Lung (tissue), 11 donors: ENCODE measurements at regions not wholly inside any gene's neighbourhood (a gene's known extent, or its start where the extent isn't known, plus 50 kb on each side); places are given as distances from the start of the nearest gene placed in this dataset.

Source experiments
- ATAC-seq: fragments of 200-7000 bp; cut with Tn5 transposase; one replicate; pipeline ENCODE4 v1.9.1; 2020; ENCODE audit warnings: moderate number of reproducible peaks; ENCODE audit not compliant: insufficient read depth, low FRiP score
- DNase-seq, 3 donors: peaks; one replicate each; pipeline ENCODE4 v3.0.0-alpha.2; 2013 to 2017
- H3K27ac ChIP-seq, 2 donors: one replicate each; pipeline ENCODE4 v1.5.1; 2013; ENCODE audit warnings: mild to moderate bottlenecking in 2 of 2, moderate library complexity in 2 of 2, control low read depth in 1 of 2, inconsistent platforms in 1 of 2, low read depth in 1 of 2, low read length in 1 of 2
- H3K27me3 ChIP-seq, 3 donors: one replicate each; pipeline ENCODE4 v1.5.1; 2013; ENCODE audit warnings: low read length in 2 of 3; ENCODE audit not compliant: control insufficient read depth in 3 of 3, insufficient read depth in 3 of 3
- H3K36me3 ChIP-seq, 4 donors: one replicate each; pipeline ENCODE4 v1.5.1; 2013; ENCODE audit warnings: low read length in 4 of 4, mild to moderate bottlenecking in 1 of 4, moderate library complexity in 1 of 4; ENCODE audit not compliant: control insufficient read depth in 4 of 4, insufficient read depth in 4 of 4
- H3K4me1 ChIP-seq, 5 donors: one replicate each; pipeline ENCODE4 v1.5.1; 2013; ENCODE audit warnings: low read length in 5 of 5, mild to moderate bottlenecking in 2 of 5, moderate library complexity in 1 of 5; ENCODE audit not compliant: control insufficient read depth in 5 of 5, insufficient read depth in 5 of 5
- H3K4me3 ChIP-seq: one replicate; pipeline ENCODE4 v1.5.1; 2013; ENCODE audit warnings: mild to moderate bottlenecking, control low read depth, moderate library complexity
- H3K9ac ChIP-seq, 2 donors: one replicate each; pipeline ENCODE4 v1.5.1; 2013; ENCODE audit warnings: low read length in 2 of 2, control low read depth in 1 of 2; ENCODE audit not compliant: insufficient read depth in 1 of 2
- H3K9me3 ChIP-seq, 4 donors: one replicate each; pipeline ENCODE4 v1.5.1; 2013; ENCODE audit warnings: low read length in 3 of 4, mild to moderate bottlenecking in 1 of 4, moderate library complexity in 1 of 4; ENCODE audit not compliant: control insufficient read depth in 4 of 4, insufficient read depth in 3 of 4
- CTCF ChIP-seq: IDR thresholded peaks from 2 replicates; pipeline ENCODE4 v1.5.1; 2012; ENCODE audit warnings: mild to moderate bottlenecking; ENCODE audit errors: control extremely low read depth, extremely low read depth
- WGBS, 2 donors: extraction: QIAGEN DNeasy Blood & Tissue Kit; methylation state at CpG; one replicate each; pipeline ENCODE4 v1.1.7; 2013; 5-methylcytosine and 5-hydroxymethylcytosine counted together
- donor health status: control.
- donor health status: control.
- donor health status: Bipolar disorder and iron deficiency.
- donor health status: healthy.
- donor health status: DM: yes; HTN: yes; CAD: no.

GRCh38 chr1:36734356-36734755 lies 251.6 kb upstream of the CSF3R start:
- H3K4me3 ChIP-seq = no peak overlapping the region
- no peak for DNase-seq
- no peak for ATAC-seq
- no peak overlapping the region for H3K9ac ChIP-seq
- H3K27me3 ChIP-seq = peaks cover 0 to 52% (median 20%) of the 10 kb centered on the region in 3 donors
- WGBS, 2 donors = 42 to 53% methylated on average over 2 of the region's 2 CpGs
- H3K36me3 ChIP-seq = no peaks in the 10 kb centered on the region
- peaks cover 0 to 13% (median 0%) of the 10 kb centered on the region in 5 donors for H3K4me1 ChIP-seq
- no peak for TF ChIP-seq CTCF
- no peak overlapping the region for H3K27ac ChIP-seq
- H3K9me3 ChIP-seq = peaks cover 0 to 6% (median 0%) of the 10 kb centered on the region in 4 donors

- Histone ChIP-seq H3K4me3 (no peak overlapping the region), H3K27ac (no peak overlapping the region), H3K27me3 (peaks cover 0 to 47% (median 20%) of the 10 kb centered on the region in 3 donors), H3K9me3 (peaks cover 0 to 6% (median 0%) of the 10 kb centered on the region in 4 donors), H3K9ac (no peak overlapping the region), H3K4me1 (peaks cover 0 to 13% (median 0%) of the 10 kb centered on the region in 5 donors), H3K36me3 (no peaks in the 10 kb centered on the region)
- no peak for TF ChIP-seq CTCF
- WGBS, 2 donors = 0% methylated on average over 1 of the region's 1 CpG
- ATAC-seq (no peak), DNase-seq (no peak)
Observed at GRCh38 chr1:36733748-36734147, 251.0 kb upstream of the CSF3R start.

- Histone ChIP-seq H3K9ac (no peak overlapping the region), H3K4me1 (peaks cover 0 to 10% (median 0%) of the 10 kb centered on the region in 5 donors), H3K27ac (no peak overlapping the region), H3K9me3 (peaks cover 0 to 3% (median 0%) of the 10 kb centered on the region in 4 donors), H3K27me3 (peaks cover 0 to 29% (median 9%) of the 10 kb centered on the region in 3 donors), H3K36me3 (no peaks in the 10 kb centered on the region), H3K4me3 (no peak overlapping the region)
- ATAC-seq = no peak
- DNase-seq = no peak
- WGBS, 2 donors = 75 to 81% methylated on average over 5 of the region's 5 CpGs
- no peak for TF ChIP-seq CTCF
Observed at GRCh38 chr1:36732015-36732356, 249.3 kb upstream of the CSF3R start.
